ENCODE measurements at regions not wholly inside any gene's neighbourhood (a gene's known extent, or its start where the extent isn't known, plus 50 kb on each side); places are given as distances from the start of the nearest gene placed in this dataset.

- Histone ChIP-seq H3K9me3 (ENCODE audit: low read depth, low read length, poor library complexity, severe bottlenecking) (no peaks in the 10 kb centered on the region), H3K36me3 (ENCODE audit: insufficient read depth, low read length, poor library complexity, severe bottlenecking) (no peaks in the 10 kb centered on the region), H3K4me3 (ENCODE audit: low read depth, low read length, poor library complexity, severe bottlenecking) (no peak overlapping the region), H3K27me3 (replicated peaks; ENCODE audit: insufficient read depth, low read depth, low read length, poor library complexity) (peaks cover 3% of the 10 kb centered on the region), H3K27ac (ENCODE audit: low read depth, low read length, poor library complexity, severe bottlenecking) (no peak overlapping the region), H3K4me1 (ENCODE audit: insufficient read depth, low read length, poor library complexity, severe bottlenecking) (no peaks in the 10 kb centered on the region)
- POLR2A ChIA-PET (ENCODE audit: low non-redundant PET): no interaction called here
- no peak for DNase-seq (ENCODE audit: low spot score)
- no TSS peak for BruUV-seq (replicated peaks)
- TF ChIP-seq EZH2 (IDR thresholded peaks at IDR 0.05; ENCODE audit: borderline replicate concordance, low read depth, low read length, poor library complexity, severe bottlenecking): no peak
- TF ChIP-seq CTCF (conservative IDR thresholded peaks at IDR 0.05; ENCODE audit: low read depth, low read length): no peak
- CTCF ChIA-PET: no interaction called here
- intact Hi-C loops (cut with micrococcal nuclease; ENCODE audit: unreplicated experiment): no loop called here
Measured at GRCh38 chr19:29367791-29368222, 154.9 kb upstream of the UQCRFS1 start.

GRCh38 chr19:29370276-29370675 lies 155.5 kb upstream of the VSTM2B start:
- TF ChIP-seq EZH2 (IDR thresholded peaks at IDR 0.05; ENCODE audit: borderline replicate concordance, low read depth, low read length, poor library complexity, severe bottlenecking) (no peak), CTCF (conservative IDR thresholded peaks at IDR 0.05; ENCODE audit: low read depth, low read length) (no peak)
- no TSS peak for BruUV-seq (replicated peaks)
- no peaks in the 10 kb centered on the region for H3K36me3 ChIP-seq (ENCODE audit: insufficient read depth, low read length, poor library complexity, severe bottlenecking)
- intact Hi-C loops (cut with micrococcal nuclease; ENCODE audit: unreplicated experiment): no loop called here
- no peak for DNase-seq (ENCODE audit: low spot score)
- no peak overlapping the region for H3K4me3 ChIP-seq (ENCODE audit: low read depth, low read length, poor library complexity, severe bottlenecking)
- H3K9me3 ChIP-seq (ENCODE audit: low read depth, low read length, poor library complexity, severe bottlenecking): no peaks in the 10 kb centered on the region
- CTCF ChIA-PET: no interaction called here
- no peaks in the 10 kb centered on the region for H3K4me1 ChIP-seq (ENCODE audit: insufficient read depth, low read length, poor library complexity, severe bottlenecking)
- POLR2A ChIA-PET (ENCODE audit: low non-redundant PET): no interaction called here
- H3K27ac ChIP-seq (ENCODE audit: low read depth, low read length, poor library complexity, severe bottlenecking): no peak overlapping the region
- H3K27me3 ChIP-seq (replicated peaks; ENCODE audit: insufficient read depth, low read depth, low read length, poor library complexity): no peaks in the 10 kb centered on the region

- POLR2A ChIA-PET (ENCODE audit: low non-redundant PET): no interaction called here
- Histone ChIP-seq H3K4me1 (ENCODE audit: insufficient read depth, low read length, poor library complexity, severe bottlenecking) (no peaks in the 10 kb centered on the region), H3K9me3 (ENCODE audit: low read depth, low read length, poor library complexity, severe bottlenecking) (no peaks in the 10 kb centered on the region), H3K27ac (ENCODE audit: low read depth, low read length, poor library complexity, severe bottlenecking) (no peak overlapping the region), H3K4me3 (ENCODE audit: low read depth, low read length, poor library complexity, severe bottlenecking) (no peak overlapping the region), H3K36me3 (ENCODE audit: insufficient read depth, low read length, poor library complexity, severe bottlenecking) (no peaks in the 10 kb centered on the region), H3K27me3 (replicated peaks; ENCODE audit: insufficient read depth, low read depth, low read length, poor library complexity) (no peaks in the 10 kb centered on the region)
- no peak for TF ChIP-seq EZH2 (IDR thresholded peaks at IDR 0.05; ENCODE audit: borderline replicate concordance, low read depth, low read length, poor library complexity, severe bottlenecking)
- TF ChIP-seq CTCF (conservative IDR thresholded peaks at IDR 0.05; ENCODE audit: low read depth, low read length): no peak
- BruUV-seq (replicated peaks): no TSS peak
- intact Hi-C loops (cut with micrococcal nuclease; ENCODE audit: unreplicated experiment): no loop called here
- no peak for DNase-seq (ENCODE audit: low spot score)
- CTCF ChIA-PET: no interaction called here
Measured at GRCh38 chr19:29371251-29372090, 154.3 kb upstream of the VSTM2B start.

Data from A673 (cell line).